ENCODE measurements at regions not wholly inside any gene's neighbourhood (a gene's known extent, or its start where the extent isn't known, plus 50 kb on each side); places are given as distances from the start of the nearest gene placed in this dataset.
A peak's percentile ranks its signal among the peaks of the same experiment; 100 is the strongest.

GRCh38 chr6:22231616-22232015 is 65.2 kb downstream of the PRL start:
- whole genome bisulfite sequencing = 97% methylated on average over 4 of the region's 4 CpGs
- DNase-seq (ENCODE audit: extremely low spot score) = no peak
- intact Hi-C loops (cut with DNase I) = no loop called here
- Histone ChIP-seq H3K27me3 (no peaks in the 10 kb centered on the region), H3K36me3 (no peaks in the 10 kb centered on the region), H3K9me3 (no peaks in the 10 kb centered on the region), H3K27ac (replicated peaks in 1 of 4) (no peak overlapping the region), H3K4me3 (no peak overlapping the region), H3K4me1 (no peaks in the 10 kb centered on the region)
- TF ChIP-seq POLR2A (IDR thresholded peaks at IDR 0.05; ENCODE audit: low read depth) (no peak), POLR2AphosphoS5 (IDR thresholded peaks at IDR 0.05) (no peak), CTCF (IDR thresholded peaks at IDR 0.05) (no peak), EP300 (IDR thresholded peaks at IDR 0.05) (no peak)

DNA sequence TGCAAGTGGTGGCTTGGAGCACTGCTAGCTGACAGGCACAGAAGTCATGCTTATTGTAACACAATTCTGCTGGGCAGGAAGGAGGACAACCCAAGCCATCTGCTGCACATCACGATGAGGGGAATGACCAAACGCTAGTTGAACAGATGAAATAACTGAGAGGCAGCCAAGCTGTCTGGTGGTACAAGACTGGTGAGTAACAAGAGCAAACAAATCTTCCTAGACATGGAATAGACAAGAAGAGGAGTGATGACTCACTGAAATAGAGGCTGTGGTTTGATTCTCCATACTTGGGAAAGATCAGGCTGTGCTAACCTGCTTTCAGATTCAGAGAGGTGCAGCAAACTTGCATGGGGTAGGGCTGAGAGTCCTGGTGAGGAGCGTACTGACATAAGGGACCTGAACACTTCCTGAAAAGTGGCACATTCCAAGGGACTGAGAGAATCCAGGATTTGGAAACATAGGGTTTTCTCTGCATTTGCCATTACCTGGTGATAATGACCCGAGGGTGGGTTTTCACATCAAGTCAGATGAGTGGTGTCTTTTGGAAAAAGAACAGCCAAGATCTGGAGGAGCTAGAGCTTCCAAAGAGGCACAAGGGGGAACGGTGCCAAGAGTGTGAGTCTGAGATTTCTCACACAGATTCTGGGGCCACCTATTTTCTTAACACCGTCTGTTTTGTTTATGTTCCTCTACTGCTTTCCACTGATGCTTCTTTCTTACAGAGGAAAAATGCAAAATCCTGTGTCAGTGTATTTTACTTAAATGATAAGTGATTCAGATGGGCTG is 60.0 kb downstream of the PRL start:
- no peak for DNase-seq (ENCODE audit: extremely low spot score)
- 60% methylated on average over 6 of the region's 6 CpGs for WGBS
- TF ChIP-seq POLR2A (IDR thresholded peaks at IDR 0.05; ENCODE audit: low read depth) = no peak
- peak in 1 of 2 donors; percentile 33 for TF ChIP-seq POLR2AphosphoS5 (IDR thresholded peaks at IDR 0.05)
- Histone ChIP-seq H3K4me1 (peaks cover 0 to 14% (median 11%) of the 10 kb centered on the region in 4 donors), H3K27ac (replicated peaks in 1 of 4) (no peak overlapping the region), H3K4me3 (no peak overlapping the region), H3K27me3 (no peaks in the 10 kb centered on the region), H3K9me3 (no peaks in the 10 kb centered on the region), H3K36me3 (no peaks in the 10 kb centered on the region)
- intact Hi-C loops (cut with DNase I) = no loop called here

Small RNAs in the stretch of these regions (small RNA-seq; reads per million reads assigned to genes)
- gene AL136313.1 = 0 reads per million in 3 donors

All from esophagus muscularis mucosa (tissue), 4 donors.